Duodenal mucosa (tissue), 2 donors: ENCODE measurements at regions not wholly inside any gene's neighbourhood (a gene's known extent, or its start where the extent isn't known, plus 50 kb on each side); places are given as distances from the start of the nearest gene placed in this dataset.
"Not testable (repeated sequence)": the region's sequence is repeated elsewhere in the genome, so short reads cannot be mapped to it uniquely, and the experiment has no call there.

Experiments used
- H3K27ac ChIP-seq: one replicate; pipeline ENCODE4 v1.7.0; 2013; ENCODE audit warnings: low read depth, low read length
- H3K27me3 ChIP-seq, 2 donors: one replicate each; pipeline ENCODE4 v1.7.0; 2013; ENCODE audit warnings: low read length in 2 of 2, control low read depth in 1 of 2; ENCODE audit not compliant: insufficient read depth in 2 of 2, control insufficient read depth in 1 of 2
- H3K36me3 ChIP-seq, 2 donors: one replicate each; pipeline ENCODE4 v1.7.0; 2013; ENCODE audit warnings: low read length in 2 of 2, control low read depth in 1 of 2; ENCODE audit not compliant: insufficient read depth in 2 of 2, control insufficient read depth in 1 of 2
- H3K4me1 ChIP-seq, 2 donors: one replicate each; pipeline ENCODE4 v1.7.0; 2013; ENCODE audit warnings: low read length in 2 of 2, control low read depth in 1 of 2; ENCODE audit not compliant: insufficient read depth in 2 of 2, control insufficient read depth in 1 of 2
- H3K4me3 ChIP-seq, 2 donors: one replicate each; pipeline ENCODE4 v1.7.0; 2013; ENCODE audit warnings: low read length in 2 of 2, low read depth in 1 of 2
- H3K9ac ChIP-seq, 2 donors: one replicate each; pipeline ENCODE4 v1.7.0; 2013; ENCODE audit warnings: low read length in 2 of 2, low read depth in 1 of 2
- H3K9me3 ChIP-seq, 2 donors: one replicate each; pipeline ENCODE4 v1.7.0; 2013; ENCODE audit warnings: low read length in 2 of 2, control low read depth in 1 of 2; ENCODE audit not compliant: control insufficient read depth in 1 of 2

GRCh38 chr2:3899536-3900155, 196.3 kb downstream of the DCDC2C start:
- H3K4me1 ChIP-seq: no peaks in the 10 kb centered on the region
- H3K9me3 ChIP-seq: peaks cover 7 to 16% of the 10 kb centered on the region in 2 donors
- H3K27ac ChIP-seq: no peak overlapping the region

GRCh38 chr2:3902131-3902530, 198.8 kb downstream of the DCDC2C start:
- Histone ChIP-seq H3K4me1 (no peaks in the 10 kb centered on the region), H3K27ac (no peak overlapping the region), H3K9me3 (peaks cover 10 to 22% of the 10 kb centered on the region in 2 donors), H3K4me3 (no peak overlapping the region), H3K36me3 (no peaks in the 10 kb centered on the region), H3K9ac (no peak overlapping the region), H3K27me3 (no peaks in the 10 kb centered on the region)

More at GRCh38 chr2:3899536-3900155, 196.3 kb downstream of the DCDC2C start:
- Histone ChIP-seq H3K9ac (no peak overlapping the region), H3K4me3 (no peak overlapping the region), H3K36me3 (no peaks in the 10 kb centered on the region), H3K27me3 (no peaks in the 10 kb centered on the region)

- no peaks in the 10 kb centered on the region for H3K27me3 ChIP-seq
- no peaks in the 10 kb centered on the region for H3K36me3 ChIP-seq
- no peaks in the 10 kb centered on the region for H3K4me1 ChIP-seq
- peaks cover 13 to 24% of the 10 kb centered on the region in 2 donors for H3K9me3 ChIP-seq
- no peak overlapping the region for H3K27ac ChIP-seq
- H3K9ac ChIP-seq: no peak overlapping the region
- no peak overlapping the region for H3K4me3 ChIP-seq
Measured at GRCh38 chr2:3904061-3904460, 200.7 kb downstream of the DCDC2C start.

GRCh38 chr2:3908498-3908897, 205.1 kb downstream of the DCDC2C start:
- not testable (repeated sequence) for H3K27ac ChIP-seq, H3K4me3 ChIP-seq, H3K4me1 ChIP-seq, H3K36me3 ChIP-seq, H3K27me3 ChIP-seq, H3K9ac ChIP-seq
- peaks cover 6 to 15% of the 10 kb centered on the region in 2 donors for H3K9me3 ChIP-seq

- no peaks in the 10 kb centered on the region for H3K27me3 ChIP-seq
Measured at GRCh38 chr2:3911882-3912455, 208.6 kb downstream of the DCDC2C start.

GRCh38 chr2:3913166-3913565, 209.8 kb downstream of the DCDC2C start:
- Histone ChIP-seq H3K36me3 (no peaks in the 10 kb centered on the region), H3K9ac (no peak overlapping the region), H3K27me3 (no peaks in the 10 kb centered on the region), H3K4me3 (no peak overlapping the region), H3K9me3 (peaks cover 6 to 12% of the 10 kb centered on the region in 2 donors), H3K27ac (no peak overlapping the region), H3K4me1 (no peaks in the 10 kb centered on the region)

More at GRCh38 chr2:3911882-3912455, 208.6 kb downstream of the DCDC2C start:
- H3K27ac ChIP-seq: no peak overlapping the region
- H3K9ac ChIP-seq: no peak overlapping the region
- H3K9me3 ChIP-seq: peaks cover 10 to 11% of the 10 kb centered on the region in 2 donors
- H3K36me3 ChIP-seq: no peaks in the 10 kb centered on the region
- H3K4me1 ChIP-seq: no peaks in the 10 kb centered on the region
- H3K4me3 ChIP-seq: no peak overlapping the region

- H3K9ac ChIP-seq: no peak overlapping the region
- H3K4me1 ChIP-seq: no peaks in the 10 kb centered on the region
- no peak overlapping the region for H3K27ac ChIP-seq
- H3K9me3 ChIP-seq: peaks cover 6 to 8% of the 10 kb centered on the region in 2 donors
- no peaks in the 10 kb centered on the region for H3K36me3 ChIP-seq
- H3K4me3 ChIP-seq: no peak overlapping the region
- H3K27me3 ChIP-seq: no peaks in the 10 kb centered on the region
Measured at GRCh38 chr2:3914241-3914640, 210.9 kb downstream of the DCDC2C start.

GRCh38 chr2:3927031-3927430, 223.7 kb downstream of the DCDC2C start:
- Histone ChIP-seq H3K9ac (no peak overlapping the region), H3K4me3 (no peak overlapping the region), H3K36me3 (no peaks in the 10 kb centered on the region), H3K9me3 (peaks cover 3 to 8% of the 10 kb centered on the region in 2 donors), H3K27ac (no peak overlapping the region), H3K27me3 (no peaks in the 10 kb centered on the region), H3K4me1 (no peaks in the 10 kb centered on the region)

- Histone ChIP-seq H3K4me1 (no peaks in the 10 kb centered on the region), H3K36me3 (no peaks in the 10 kb centered on the region), H3K27ac (no peak overlapping the region), H3K4me3 (no peak overlapping the region), H3K27me3 (no peaks in the 10 kb centered on the region), H3K9me3 (peaks cover 3 to 6% of the 10 kb centered on the region in 2 donors), H3K9ac (no peak overlapping the region)
Measured at GRCh38 chr2:3929374-3929773, 226.0 kb downstream of the DCDC2C start.

- Histone ChIP-seq H3K4me1 (no peaks in the 10 kb centered on the region), H3K27me3 (no peaks in the 10 kb centered on the region), H3K9me3 (peaks cover 3 to 6% of the 10 kb centered on the region in 2 donors), H3K4me3 (no peak overlapping the region), H3K9ac (no peak overlapping the region), H3K36me3 (no peaks in the 10 kb centered on the region), H3K27ac (no peak overlapping the region)
Measured at GRCh38 chr2:3930246-3930645, 226.9 kb downstream of the DCDC2C start.
